ENCODE measurements at regions not wholly inside any gene's neighbourhood (a gene's known extent, or its start where the extent isn't known, plus 50 kb on each side); places are given as distances from the start of the nearest gene placed in this dataset.

- BruUV-seq (replicated peaks) = no TSS peak
- no peaks in the 10 kb centered on the region for H4K20me1 ChIP-seq (replicated peaks; ENCODE audit: control insufficient read depth, insufficient read depth, low read length)
- CTCF ChIA-PET (ENCODE audit: low intra/inter-chr PET ratio) = no interaction called here
- peak overlapping the region; percentile 66 for H2AFZ ChIP-seq (ENCODE audit: low read depth, low read length)
- H3K27ac ChIP-seq (ENCODE audit: extremely low read depth, low read depth, low read length) = peak overlapping the region; percentile 37; the same call in 2 of the 3 replicates
- H3K36me3 ChIP-seq (ENCODE audit: control insufficient read depth, insufficient read depth, low read length) = no peaks in the 10 kb centered on the region
- H3K9me3 ChIP-seq (replicated peaks; ENCODE audit: control insufficient read depth, insufficient read depth, low read depth, low read length) = no peaks in the 10 kb centered on the region
- ATAC-seq (0 out of 3 replicates have a peak, but pooled peaks have one; percentile 6), FAIRE-seq (no peak), DNase-seq (ENCODE audit: extremely low read depth in 1 of 4, low spot score in 3 of 4) (no peak)
- H3K4me1 ChIP-seq (replicated peaks in 1 of 2; ENCODE audit: control insufficient read depth in 2 of 2, insufficient read depth in 2 of 2, low read length in 2 of 2) = peaks cover 17 to 70% of the 10 kb centered on the region in 2 experiments
- intact Hi-C loops (cut with micrococcal nuclease) (no loop called here), in situ Hi-C loops (cut with MboI) (no loop called here)
- no peak overlapping the region for H3K4me3 ChIP-seq
- no peak overlapping the region for H3K9ac ChIP-seq (ENCODE audit: insufficient read depth in 1 of 2, low read depth in 2 of 2, low read length in 2 of 2)
- no peaks in the 10 kb centered on the region for H3K9me1 ChIP-seq (ENCODE audit: control insufficient read depth, insufficient read depth, low read length)
- no peaks in the 10 kb centered on the region for H3K27me3 ChIP-seq (ENCODE audit: control insufficient read depth in 2 of 2, insufficient read depth in 2 of 2, low read length in 2 of 2)
- TF ChIP-seq JUND (IDR thresholded peaks at IDR 0.05; ENCODE audit: borderline replicate concordance, low read depth, low read length) = no peak
- 0 out of 3 replicates have a peak, but pooled peaks have one; percentile 28 for TF ChIP-seq JUND (tag; IDR thresholded peaks at IDR 0.05; ENCODE audit: borderline replicate concordance, low read depth, low read length)
- no peak; the same call in 1 of the 2 replicates for TF ChIP-seq CTBP1 (IDR thresholded peaks at IDR 0.05; ENCODE audit: borderline replicate concordance)
- no peak for TF ChIP-seq THRB (CRISPR knock-in tag; conservative IDR thresholded peaks at IDR 0.05)
- TF ChIP-seq ZFX (CRISPR knock-in tag; IDR thresholded peaks at IDR 0.05) = 0 out of 2 replicates have a peak, but pooled peaks have one; percentile 23
- TF ChIP-seq DIDO1 (tag; IDR thresholded peaks at IDR 0.05; ENCODE audit: low read depth) = no peak
- TF ChIP-seq ID3 (CRISPR knock-in tag; IDR thresholded peaks at IDR 0.05) = no peak
- peak; percentile 41; the same call in 1 of the 2 replicates for TF ChIP-seq ID3 (tag; IDR thresholded peaks at IDR 0.05)
- TF ChIP-seq ESRRA (IDR thresholded peaks at IDR 0.05; ENCODE audit: borderline replicate concordance, low read depth) = peak; percentile 26; the same call in 1 of the 2 replicates
- no peak for TF ChIP-seq KDM5B (IDR thresholded peaks at IDR 0.05; ENCODE audit: insufficient replicate concordance, low read depth, low read length)
- no peak for TF ChIP-seq STAT5B (CRISPR knock-in tag; IDR thresholded peaks at IDR 0.05)
- peak; percentile 44; the same call in 1 of the 2 replicates for TF ChIP-seq L3MBTL2 (IDR thresholded peaks at IDR 0.05)
- 0 out of 2 replicates have a peak, but pooled peaks have one; percentile 61 for TF ChIP-seq ZNF589 (CRISPR knock-in tag; IDR thresholded peaks at IDR 0.05; ENCODE audit: low read depth)
- WGBS (ENCODE audit: insufficient coverage, low coverage, missing lambda C conversion rate) = 35% methylated on average over 6 of the region's 6 CpGs
- POLR2A ChIA-PET = interaction anchor here (0.6 kb wide), 1 partner anchor 630 kb away, joined by 3 read pairs; no protein-coding TSS in a partner anchor
- H3K4me2 ChIP-seq (ENCODE audit: insufficient read depth, low read length) = peak overlapping the region; percentile 22; the same call in 1 of the 2 replicates
- H3K79me2 ChIP-seq (ENCODE audit: control insufficient read depth, insufficient read depth, low read length) = no peaks in the 10 kb centered on the region
Observed at GRCh38 chr5:82419559-82420332, 141.6 kb upstream of the RPS23 start.
